ENCODE measurements at regions not wholly inside any gene's neighbourhood (a gene's known extent, or its start where the extent isn't known, plus 50 kb on each side); places are given as distances from the start of the nearest gene placed in this dataset.

GRCh38 chr13:72508392-72508791 is 219.0 kb downstream of the MZT1 start (continued):
- TF ChIP-seq RNF219 (CRISPR knock-in tag; IDR thresholded peaks at IDR 0.05) = no peak
- TF ChIP-seq MAZ (IDR thresholded peaks at IDR 0.05; ENCODE audit: borderline replicate concordance, low read depth, low read length) = no peak
- TF ChIP-seq MAZ (CRISPR knock-in tag; IDR thresholded peaks at IDR 0.05; ENCODE audit: low read depth) = no peak
- TF ChIP-seq ZNF740 (CRISPR knock-in tag; IDR thresholded peaks at IDR 0.05) = no peak
- TF ChIP-seq ZMYM2 (CRISPR knock-in tag; IDR thresholded peaks at IDR 0.05) = no peak
- no peak for TF ChIP-seq ZNF616 (CRISPR knock-in tag; IDR thresholded peaks at IDR 0.05; ENCODE audit: low read depth)
- TF ChIP-seq ZNF101 (CRISPR knock-in tag; IDR thresholded peaks at IDR 0.05; ENCODE audit: borderline replicate concordance, low read depth) = no peak
- TF ChIP-seq SALL1 (CRISPR knock-in tag; IDR thresholded peaks at IDR 0.05) = no peak
- no peak for TF ChIP-seq ZNF567 (CRISPR knock-in tag; IDR thresholded peaks at IDR 0.05; ENCODE audit: borderline replicate concordance)
- TF ChIP-seq THRA (CRISPR knock-in tag; IDR thresholded peaks at IDR 0.05; ENCODE audit: borderline replicate concordance) = no peak
